HepG2 (cell line): ENCODE measurements at regions not wholly inside any gene's neighbourhood (a gene's known extent, or its start where the extent isn't known, plus 50 kb on each side); places are given as distances from the start of the nearest gene placed in this dataset.

ENCODE experiments used
- ATAC-seq: fragments of 200-7000 bp; cut with Tn5 transposase; 3 replicates; pipeline ENCODE4 v1.9.1; 2020; ENCODE audit warnings: mild to moderate bottlenecking, moderate library complexity
- BruUV-seq: library from RNA; stranded (reverse); fragments of 400-500 nt; replicated peaks from 2 replicates; lab custom pipeline; 2021; lab: Mats Ljungman, UMichigan
- CTCF ChIA-PET: fragments of 300-600 bp; formaldehyde crosslinking; extraction: SDS; loops from one replicate; lab custom pipeline; 2021; ENCODE audit warnings: low total read pairs, inconsistent platforms, low intra/inter-chr PET ratio; lab: Yijun Ruan, JAX
- POLR2A ChIA-PET: fragments of 350-600 bp; sonication (Branson Sonifier 250); formaldehyde crosslinking; loops from one replicate; lab custom pipeline; 2020; ENCODE audit warnings: antibody characterized with exemption, inconsistent platforms; lab: Yijun Ruan, JAX
- DNase-seq: peaks from one replicate; pipeline ENCODE4 v3.0.0-alpha.2; 2015; ENCODE audit warnings: low spot score
- FAIRE-seq: peaks from 3 replicates; lab custom pipeline; 2011; peaks lifted over from hg19 to GRCh38; lab: Jason Lieb, UNC
- H2AFZ ChIP-seq: one replicate; pipeline ENCODE4 v1.6.1; 2011; ENCODE audit warnings: low read length, inconsistent platforms
- H3K27ac ChIP-seq: fragments of 300-600 bp; 3 replicates; pipeline ENCODE4 v1.8.0; 2011; ENCODE audit warnings: mixed run types, mild to moderate bottlenecking, mixed read lengths, low read length, inconsistent platforms; ENCODE audit not compliant: insufficient read depth; ENCODE audit errors: extremely low read length
- H3K27me3 ChIP-seq, 2 experiments: fragments of 200-600 bp in 1 of 2; 2 replicates in 1 of 2; 3 replicates in 1 of 2; pipeline versions ENCODE4 v1.6.0 to v1.8.0; 2011; ENCODE audit warnings: low read length in 2 of 2, mild to moderate bottlenecking in 2 of 2, moderate library complexity in 2 of 2, inconsistent platforms in 1 of 2; ENCODE audit not compliant: insufficient read depth in 2 of 2, control insufficient read depth in 1 of 2
- H3K36me3 ChIP-seq, 2 experiments: fragments of 200-600 bp in 1 of 2; replicated peaks in 1 of 2; 2 replicates in 1 of 2; 3 replicates in 1 of 2; pipeline versions ENCODE4 v1.5.1 to v1.8.0; 2011; ENCODE audit warnings: low read length in 2 of 2, inconsistent platforms in 1 of 2; ENCODE audit not compliant: insufficient read depth in 2 of 2, control insufficient read depth in 1 of 2
- H3K4me1 ChIP-seq: 2 replicates; pipeline ENCODE4 v1.5.1; 2012; ENCODE audit warnings: low read length, inconsistent platforms; ENCODE audit not compliant: insufficient read depth
- H3K4me2 ChIP-seq: 2 replicates; pipeline ENCODE4 v1.6.0; 2011; ENCODE audit warnings: low read depth, low read length, inconsistent platforms
- H3K4me3 ChIP-seq, 3 experiments: fragments of 200-600 bp in 1 of 3; sonication (generic), shearing (Covaris generic) in 1 of 3; replicated peaks in 1 of 3; 2 replicates each; pipeline ENCODE4 v1.5.1; 2011 to 2016; ENCODE audit warnings: low read length in 3 of 3, inconsistent platforms in 2 of 3, low read depth in 2 of 3, mild to moderate bottlenecking in 2 of 3, control low read depth in 1 of 3, mixed read lengths in 1 of 3; ENCODE audit not compliant: insufficient read depth in 1 of 3
- H3K79me2 ChIP-seq: one replicate; pipeline ENCODE4 v1.6.1; 2011; ENCODE audit warnings: low read length, inconsistent platforms; ENCODE audit not compliant: insufficient read depth
- H3K9ac ChIP-seq: 2 replicates; pipeline ENCODE4 v1.6.0; 2011; ENCODE audit warnings: mild to moderate bottlenecking, low read depth, low read length, inconsistent platforms; ENCODE audit not compliant: insufficient read depth
- H3K9me3 ChIP-seq: 2 replicates; pipeline ENCODE4 v1.5.1; 2012; ENCODE audit warnings: mild to moderate bottlenecking, low read length
- H4K20me1 ChIP-seq: 2 replicates; pipeline ENCODE4 v1.6.0; 2011; ENCODE audit warnings: inconsistent platforms, mild to moderate bottlenecking, low read length, moderate library complexity; ENCODE audit not compliant: insufficient read depth
- FOXC1 ChIP-seq: sonication (generic); formaldehyde crosslinking; IDR thresholded peaks from 2 replicates; pipeline ENCODE4 v1.8.0; 2022; ENCODE audit warnings: mild to moderate bottlenecking, missing genetic modification reagents, borderline replicate concordance
- FOXK1 ChIP-seq: sonication (generic); formaldehyde crosslinking; IDR thresholded peaks from 2 replicates; pipeline ENCODE4 v1.4.0; 2020; ENCODE audit warnings: low read depth, missing genetic modification reagents, borderline replicate concordance
- PRDM10 ChIP-seq: sonication (generic); formaldehyde crosslinking; IDR thresholded peaks from 2 replicates; pipeline ENCODE4 v1.4.0; 2020; ENCODE audit warnings: low read depth, missing genetic modification reagents
- PRMT3 ChIP-seq: sonication (generic); formaldehyde crosslinking; IDR thresholded peaks from 2 replicates; pipeline ENCODE4 v1.8.1; 2022; ENCODE audit warnings: low read depth, mild to moderate bottlenecking, moderate library complexity, missing genetic modification reagents, borderline replicate concordance
- ZNF280D ChIP-seq: sonication (generic); formaldehyde crosslinking; IDR thresholded peaks from 2 replicates; pipeline ENCODE4 v1.5.1; 2020; ENCODE audit warnings: mild to moderate bottlenecking, missing genetic modification reagents
- ZNF530 ChIP-seq: sonication (generic); formaldehyde crosslinking; IDR thresholded peaks from 2 replicates; pipeline ENCODE4 v1.5.0; 2020; ENCODE audit warnings: low read depth, mild to moderate bottlenecking, missing genetic modification reagents
- WGBS: methylation state at CpG from one replicate; pipeline ENCODE4 v1.1.6; 2017; ENCODE audit warnings: low lambda C conversion rate; 5-methylcytosine and 5-hydroxymethylcytosine counted together
- in situ Hi-C: cut with HindIII; loops from 2 replicates; pipeline ENCODE4 v1.10.0; 2017; ENCODE audit warnings: low pct_unique_long_range_greater_than_20kb; ENCODE audit not compliant: extremely low pct_ligation_motif_present
- intact Hi-C: fragments of 100-400 bp; cut with micrococcal nuclease; formaldehyde crosslinking; loops from one replicate; pipeline ENCODE4 v1.10.0; 2022; ENCODE audit not compliant: unreplicated experiment
- TF ChIP-seq, protein P1 (sequence below): sonication (generic); formaldehyde crosslinking; IDR thresholded peaks from 2 replicates; pipeline ENCODE4 v1.4.0; 2020; ENCODE audit warnings: mild to moderate bottlenecking, missing genetic modification reagents, borderline replicate concordance

DNA sequence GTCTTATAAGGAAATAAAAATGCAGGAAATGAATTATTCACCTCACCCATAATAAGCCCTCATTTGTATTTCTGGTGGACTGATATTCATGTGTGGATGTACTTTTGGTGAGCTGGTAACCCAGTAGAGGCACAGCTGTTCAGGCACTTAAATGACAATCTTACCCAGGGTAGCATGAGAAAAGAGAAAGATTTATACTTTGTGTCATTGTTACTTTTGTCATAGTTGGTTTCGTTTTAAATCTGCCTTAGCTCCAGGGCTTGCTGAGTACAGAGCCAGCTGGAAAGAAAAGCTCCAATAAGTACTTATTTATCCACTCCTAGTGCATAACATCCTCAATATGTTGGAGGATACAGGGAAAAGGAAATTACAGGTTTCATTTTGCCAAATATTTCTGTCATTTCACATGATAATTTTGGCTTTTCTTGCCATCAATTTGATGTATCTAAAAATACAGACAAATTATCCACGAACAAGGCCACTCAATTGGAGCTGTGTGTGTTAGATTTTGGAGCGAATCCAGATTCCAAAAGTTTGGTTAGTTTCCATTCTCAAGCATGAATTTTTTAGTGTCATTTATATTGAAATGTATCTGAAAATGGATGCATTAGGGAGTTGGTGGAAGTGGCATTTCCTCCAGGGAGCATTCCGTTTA, 1276.1 kb upstream of the FAM98A start (continued):
- TF ChIP-seq FOXC1 (CRISPR knock-in tag) (no peak), ZNF530 (CRISPR knock-in tag) (no peak)

GRCh38 chr2:34853646-34854045, 1254.5 kb upstream of the FAM98A start:
- WGBS, result 14% methylated on average over 5 of the region's 5 CpGs
- FAIRE-seq (no peak), DNase-seq (no peak), ATAC-seq (no peak)
- Histone ChIP-seq H3K9ac (no peak overlapping the region), H3K4me2 (no peak overlapping the region), H3K36me3 (no peaks in the 10 kb centered on the region), H4K20me1 (no peaks in the 10 kb centered on the region), H3K9me3 (peaks cover 60% of the 10 kb centered on the region), H3K79me2 (no peaks in the 10 kb centered on the region), H3K4me1 (no peaks in the 10 kb centered on the region), H3K27me3 (no peaks in the 10 kb centered on the region), H3K4me3 (no peak overlapping the region), H3K27ac (no peak overlapping the region), H2AFZ (no peak overlapping the region)
- ChIA-PET CTCF (no interaction called here), POLR2A (no interaction called here)
- intact Hi-C loops (no loop called here), in situ Hi-C loops (no loop called here)
- no TSS peak for BruUV-seq
- TF ChIP-seq, protein P1, sequence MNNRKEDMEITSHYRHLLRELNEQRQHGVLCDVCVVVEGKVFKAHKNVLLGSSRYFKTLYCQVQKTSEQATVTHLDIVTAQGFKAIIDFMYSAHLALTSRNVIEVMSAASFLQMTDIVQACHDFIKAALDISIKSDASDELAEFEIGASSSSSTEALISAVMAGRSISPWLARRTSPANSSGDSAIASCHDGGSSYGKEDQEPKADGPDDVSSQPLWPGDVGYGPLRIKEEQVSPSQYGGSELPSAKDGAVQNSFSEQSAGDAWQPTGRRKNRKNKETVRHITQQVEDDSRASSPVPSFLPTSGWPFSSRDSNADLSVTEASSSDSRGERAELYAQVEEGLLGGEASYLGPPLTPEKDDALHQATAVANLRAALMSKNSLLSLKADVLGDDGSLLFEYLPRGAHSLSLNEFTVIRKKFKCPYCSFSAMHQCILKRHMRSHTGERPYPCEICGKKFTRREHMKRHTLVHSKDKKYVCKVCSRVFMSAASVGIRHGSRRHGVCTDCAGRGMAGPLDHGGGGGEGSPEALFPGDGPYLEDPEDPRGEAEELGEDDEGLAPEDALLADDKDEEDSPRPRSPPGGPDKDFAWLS (CRISPR knock-in tag), result no peak
- TF ChIP-seq PRDM10 (no peak), FOXK1 (CRISPR knock-in tag) (no peak), ZNF280D (CRISPR knock-in tag) (no peak), PRMT3 (CRISPR knock-in tag) (no peak)
